Caco-2 (cell line): ENCODE measurements at regions not wholly inside any gene's neighbourhood (a gene's known extent, or its start where the extent isn't known, plus 50 kb on each side); places are given as distances from the start of the nearest gene placed in this dataset.

ENCODE experiments used
- BruUV-seq: library from RNA; stranded (reverse); fragments of 400-500 nt; replicated peaks from 2 replicates; lab custom pipeline; 2021; lab: Mats Ljungman, UMichigan
- CTCF ChIA-PET: fragments of 300-600 bp; sonication (Branson Sonifier 250); formaldehyde crosslinking; loops from one replicate; lab custom pipeline; 2022; ENCODE audit warnings: antibody characterized with exemption; lab: Charles Lee
- POLR2A ChIA-PET: fragments of 300-600 bp; sonication (Branson Sonifier 250); formaldehyde crosslinking; loops from one replicate; lab custom pipeline; 2022; ENCODE audit warnings: antibody characterized with exemption; lab: Charles Lee
- DNase-seq, 2 experiments: peaks; one replicate each; pipeline versions ENCODE4 v3.0.0 to v3.0.0-alpha.2; 2020 to 2022
- H3K27me3 ChIP-seq: replicated peaks from 2 replicates; pipeline ENCODE4 v1.6.0; 2011; ENCODE audit warnings: low read length; ENCODE audit not compliant: control insufficient read depth, insufficient read depth
- H3K36me3 ChIP-seq: 2 replicates; pipeline ENCODE4 v1.5.1; 2011; ENCODE audit warnings: low read length; ENCODE audit not compliant: control insufficient read depth, insufficient read depth
- H3K4me1 ChIP-seq: fragments of 250-450 bp; sonication (Bioruptor Pico); 2 replicates; pipeline ENCODE4 v1.5.1; 2020; ENCODE audit warnings: mild to moderate bottlenecking
- H3K4me3 ChIP-seq: 2 replicates; pipeline ENCODE4 v1.5.1; 2011; ENCODE audit warnings: low read depth, mild to moderate bottlenecking, control low read depth, low read length
- H3K9me3 ChIP-seq: fragments of 250-450 bp; sonication (Bioruptor Pico); 2 replicates; pipeline ENCODE4 v1.5.1; 2020; ENCODE audit warnings: mild to moderate bottlenecking, moderate library complexity
- H3K27ac Mint-ChIP-seq: one replicate; pipeline ENCODE4 v1.8.0; 2022; ENCODE audit warnings: mixed read lengths; ENCODE audit not compliant: unreplicated experiment
- H3K27me3 Mint-ChIP-seq: one replicate; pipeline ENCODE4 v1.8.0; 2022; ENCODE audit warnings: mixed read lengths; ENCODE audit not compliant: insufficient read depth, unreplicated experiment
- H3K36me3 Mint-ChIP-seq: one replicate; pipeline ENCODE4 v1.8.0; 2022; ENCODE audit warnings: mild to moderate bottlenecking, mixed read lengths; ENCODE audit not compliant: insufficient read depth, unreplicated experiment
- H3K4me1 Mint-ChIP-seq: one replicate; pipeline ENCODE4 v1.8.0; 2022; ENCODE audit warnings: low read depth, mixed read lengths; ENCODE audit not compliant: unreplicated experiment
- H3K4me3 Mint-ChIP-seq: one replicate; pipeline ENCODE4 v1.8.0; 2022; ENCODE audit warnings: mild to moderate bottlenecking, moderate library complexity, mixed read lengths; ENCODE audit not compliant: unreplicated experiment
- H3K9me3 Mint-ChIP-seq: one replicate; pipeline ENCODE4 v1.8.0; 2022; ENCODE audit warnings: mixed read lengths; ENCODE audit not compliant: unreplicated experiment
- CTCF ChIP-seq, 2 experiments: fragments of 200-600 bp in 1 of 2; IDR thresholded peaks; 1 replicate in 1 of 2; 2 replicates in 1 of 2; pipeline versions ENCODE4 v1.5.1 to v1.8.0; 2011 to 2022; ENCODE audit warnings: antibody characterized with exemption in 1 of 2, control low read depth in 1 of 2, inconsistent platforms in 1 of 2, low read depth in 1 of 2, low read length in 1 of 2, mild to moderate bottlenecking in 1 of 2, moderate library complexity in 1 of 2; ENCODE audit not compliant: insufficient read depth in 1 of 2, severe bottlenecking in 1 of 2, unreplicated experiment in 1 of 2
- intact Hi-C: fragments of 100-400 bp; cut with micrococcal nuclease; formaldehyde crosslinking; loops from one replicate; pipeline ENCODE4 v1.10.0; 2022; ENCODE audit not compliant: unreplicated experiment

- no peaks in the 10 kb centered on the region for H3K9me3 Mint-ChIP-seq
- intact Hi-C loops, result no loop called here
- peaks cover 5% of the 10 kb centered on the region for H3K4me1 Mint-ChIP-seq
- H3K36me3 Mint-ChIP-seq, result no peaks in the 10 kb centered on the region
- BruUV-seq, result no TSS peak
- ChIA-PET POLR2A (no interaction called here), CTCF (no interaction called here)
- no peaks in the 10 kb centered on the region for H3K36me3 ChIP-seq
- H3K27ac Mint-ChIP-seq, result no peak overlapping the region
- H3K27me3 Mint-ChIP-seq, result peaks cover 5% of the 10 kb centered on the region
- H3K4me1 ChIP-seq, result no peaks in the 10 kb centered on the region
- H3K9me3 ChIP-seq, result no peaks in the 10 kb centered on the region
- no peak overlapping the region for H3K4me3 ChIP-seq
- H3K27me3 ChIP-seq, result no peaks in the 10 kb centered on the region
- no peak overlapping the region for H3K4me3 Mint-ChIP-seq
- no peak for DNase-seq
- no peak for TF ChIP-seq CTCF (IDR thresholded peaks at IDR 0.05; ENCODE audit: insufficient read depth in 1 of 2, low read depth in 1 of 2, low read length in 1 of 2, severe bottlenecking in 1 of 2, unreplicated experiment in 1 of 2)
These were observed 90.5 kb upstream of the PITRM1 start for GRCh38 chr10:3263082-3263481.

GRCh38 chr10:3261921-3262320 is 89.3 kb upstream of the PITRM1 start:
- Histone ChIP-seq H3K4me3 (no peak overlapping the region), H3K4me1 (no peaks in the 10 kb centered on the region), H3K27me3 (no peaks in the 10 kb centered on the region), H3K36me3 (no peaks in the 10 kb centered on the region), H3K9me3 (no peaks in the 10 kb centered on the region)
- no TSS peak for BruUV-seq
- H3K4me3 Mint-ChIP-seq, result no peak overlapping the region
- CTCF ChIA-PET, result interaction anchor here (1.2 kb wide), 1 partner anchor 64 kb away, joined by 3 read pairs; no protein-coding TSS in a partner anchor
- DNase-seq, result no peak
- no peaks in the 10 kb centered on the region for H3K36me3 Mint-ChIP-seq
- peaks cover 5% of the 10 kb centered on the region for H3K4me1 Mint-ChIP-seq
- no peak overlapping the region for H3K27ac Mint-ChIP-seq
- no peaks in the 10 kb centered on the region for H3K9me3 Mint-ChIP-seq
- intact Hi-C loops, result no loop called here
- TF ChIP-seq CTCF (IDR thresholded peaks at IDR 0.05; ENCODE audit: insufficient read depth in 1 of 2, low read depth in 1 of 2, low read length in 1 of 2, severe bottlenecking in 1 of 2, unreplicated experiment in 1 of 2), result no peak
- POLR2A ChIA-PET, result no interaction called here
- H3K27me3 Mint-ChIP-seq, result peaks cover 5% of the 10 kb centered on the region

DNA sequence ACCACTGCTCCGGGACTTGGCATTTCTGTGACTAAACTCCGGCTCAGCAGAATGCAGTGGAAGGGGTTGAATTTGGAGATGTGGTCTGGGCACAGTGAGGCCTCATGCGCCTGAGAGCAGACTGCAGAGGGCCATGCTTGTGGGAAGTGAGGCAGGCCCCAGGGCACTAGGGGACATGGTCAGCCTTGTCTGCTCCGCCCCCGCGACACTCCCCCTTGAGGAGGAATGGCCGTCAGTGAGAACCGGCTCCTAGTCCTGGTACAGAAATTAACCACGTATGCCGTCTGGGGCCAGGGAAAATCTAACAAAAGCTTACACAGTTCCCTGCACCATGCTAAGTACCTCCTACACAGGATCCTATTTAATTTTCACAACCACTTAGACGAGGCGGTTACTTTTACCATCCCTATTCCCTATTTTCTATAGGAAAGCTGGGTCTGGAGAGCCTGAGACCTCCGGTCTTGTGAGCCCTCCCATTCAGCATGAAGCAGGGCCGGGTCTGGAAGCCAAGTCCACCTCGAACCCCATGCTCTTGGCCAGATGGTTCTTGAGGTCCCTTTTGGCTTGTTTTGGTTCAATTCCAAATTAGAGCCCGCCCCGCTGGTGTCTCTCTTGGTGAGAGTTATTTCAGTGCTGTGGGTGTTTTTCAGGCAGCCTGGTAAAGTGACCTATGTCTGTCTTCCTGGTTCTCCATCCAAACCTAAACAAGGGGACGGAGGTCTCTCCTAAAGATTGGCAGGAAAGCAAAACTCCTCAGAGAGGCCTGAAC is 87.7 kb upstream of the PITRM1 start:
- Histone ChIP-seq H3K9me3 (no peaks in the 10 kb centered on the region), H3K4me3 (no peak overlapping the region), H3K4me1 (no peaks in the 10 kb centered on the region), H3K27me3 (no peaks in the 10 kb centered on the region), H3K36me3 (no peaks in the 10 kb centered on the region)
- no TSS peak for BruUV-seq
- Mint-ChIP-seq H3K4me3 (no peak overlapping the region), H3K9me3 (no peaks in the 10 kb centered on the region), H3K27me3 (peaks cover 5% of the 10 kb centered on the region), H3K36me3 (no peaks in the 10 kb centered on the region), H3K4me1 (peaks cover 5% of the 10 kb centered on the region), H3K27ac (no peak overlapping the region)
- no peak for DNase-seq
- CTCF ChIA-PET, result no interaction called here
- POLR2A ChIA-PET, result no interaction called here
- TF ChIP-seq CTCF (IDR thresholded peaks at IDR 0.05; ENCODE audit: insufficient read depth in 1 of 2, low read depth in 1 of 2, low read length in 1 of 2, severe bottlenecking in 1 of 2, unreplicated experiment in 1 of 2), result no peak
- intact Hi-C loops, result no loop called here
